GM18507 (cell line): ENCODE measurements at regions not wholly inside any gene's neighbourhood (a gene's known extent, or its start where the extent isn't known, plus 50 kb on each side); places are given as distances from the start of the nearest gene placed in this dataset.

Source experiments
- DNase-seq: peaks from one replicate; pipeline ENCODE4 v3.0.0; 2011; ENCODE audit warnings: low read depth; ENCODE audit not compliant: insufficient read length; ENCODE audit errors: extremely low spot score
- FAIRE-seq: peaks from 2 replicates; lab custom pipeline; 2011; peaks lifted over from hg19 to GRCh38; lab: Jason Lieb, UNC

DNA sequence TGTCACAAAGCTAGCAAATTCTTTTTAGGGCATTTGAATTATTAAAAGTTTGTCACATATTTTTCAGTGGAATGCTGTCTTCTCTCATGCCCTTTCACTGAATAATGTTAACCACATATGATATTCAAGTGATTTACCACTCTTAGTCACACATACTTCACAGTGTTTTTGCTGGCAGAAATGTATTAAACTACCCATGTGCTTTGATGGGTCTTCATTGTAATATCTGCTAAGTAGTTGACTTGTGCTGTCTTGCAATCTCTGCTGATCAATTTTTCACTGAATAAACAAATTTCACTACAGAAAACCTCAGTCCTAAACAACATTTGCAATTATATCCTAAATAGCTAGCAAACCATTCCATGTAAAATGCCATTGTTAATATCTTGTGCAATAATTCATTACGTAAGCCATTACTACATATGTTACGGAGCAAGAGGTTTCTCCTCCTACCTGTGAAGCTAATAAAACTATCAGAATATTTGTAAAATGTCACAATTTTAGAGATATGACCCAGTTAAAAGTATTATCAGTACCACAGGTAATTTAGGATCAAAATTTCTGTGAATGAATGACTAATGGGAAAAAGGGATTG lies 64.6 kb upstream of the LMO3 start:
- no peak for DNase-seq
- no peak for FAIRE-seq

- FAIRE-seq, result no peak
- DNase-seq, result no peak
These were observed 63.8 kb upstream of the LMO3 start for GRCh38 chr12:16669756-16670155.

GRCh38 chr12:16668198-16668597 lies 62.2 kb upstream of the LMO3 start:
- DNase-seq (no peak), FAIRE-seq (no peak)

DNA sequence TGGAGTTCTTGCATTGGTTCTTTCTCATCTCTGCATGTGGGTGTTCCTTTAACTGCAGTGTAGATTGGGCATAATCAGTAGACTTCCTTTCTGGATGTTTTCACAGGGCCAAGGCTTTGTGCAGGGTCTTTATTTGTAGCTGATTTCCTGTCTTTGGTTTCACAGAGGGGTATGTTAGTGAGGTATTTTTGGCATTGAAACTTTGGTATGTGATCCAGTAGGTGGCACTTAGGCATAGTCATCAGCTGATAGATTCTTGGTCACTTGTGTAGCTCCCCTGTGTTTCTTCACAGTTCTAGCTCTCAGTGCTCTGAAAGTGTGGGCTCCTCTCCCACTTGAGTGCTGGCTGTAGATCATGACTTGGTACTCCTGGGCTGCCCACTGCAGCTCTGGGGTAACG lies 52.7 kb upstream of the LMO3 start:
- DNase-seq, result no peak
- FAIRE-seq, result no peak
